Peyer's patch (tissue), 4 donors: ENCODE measurements at regions not wholly inside any gene's neighbourhood (a gene's known extent, or its start where the extent isn't known, plus 50 kb on each side); places are given as distances from the start of the nearest gene placed in this dataset.

Experiments
- CTCF ChIP-seq, 6 experiments: fragments of 450-650 bp in 4 of 6; fragments of 200-600 bp in 2 of 6; sonication (generic) in 1 of 6; IDR thresholded peaks; one replicate each; pipeline ENCODE4 v1.5.1; 2017 to 2019; ENCODE audit warnings: antibody characterized with exemption in 6 of 6, mild to moderate bottlenecking in 3 of 6, moderate library complexity in 1 of 6
- POLR2A ChIP-seq, 2 donors: fragments of 450-650 bp; IDR thresholded peaks; one replicate each; pipeline ENCODE4 v1.5.1; 2017; ENCODE audit warnings: antibody characterized with exemption in 2 of 2, mild to moderate bottlenecking in 2 of 2, moderate library complexity in 2 of 2

GRCh38 chr4:101699441-101700124, 90.9 kb upstream of the BANK1 start:
- TF ChIP-seq CTCF (IDR thresholded peaks at IDR 0.05), result no peak
- TF ChIP-seq POLR2A (IDR thresholded peaks at IDR 0.05), result no peak
